Mesendoderm (in vitro differentiated cells): ENCODE measurements at regions not wholly inside any gene's neighbourhood (a gene's known extent, or its start where the extent isn't known, plus 50 kb on each side); places are given as distances from the start of the nearest gene placed in this dataset.

ENCODE experiments used
- DNase-seq: peaks from one replicate; pipeline ENCODE4 v3.0.0; 2013
- H2AK5ac ChIP-seq: 2 replicates; pipeline ENCODE4 v1.6.1; 2013; ENCODE audit warnings: low read length, inconsistent platforms
- H2BK120ac ChIP-seq: 2 replicates; pipeline ENCODE4 v1.6.1; 2013; ENCODE audit warnings: low read depth, mild to moderate bottlenecking, low read length, moderate library complexity, mixed read lengths
- H2BK15ac ChIP-seq: replicated peaks from 2 replicates; pipeline ENCODE4 v1.6.1; 2013; ENCODE audit warnings: low read depth, mild to moderate bottlenecking, moderate library complexity
- H2BK5ac ChIP-seq: 2 replicates; pipeline ENCODE4 v1.6.1; 2013; ENCODE audit warnings: low read length, inconsistent platforms
- H3K18ac ChIP-seq: 2 replicates; pipeline ENCODE4 v1.6.1; 2013; ENCODE audit warnings: mild to moderate bottlenecking, low read length, mixed read lengths
- H3K23ac ChIP-seq: one replicate; pipeline ENCODE4 v1.6.1; 2013; ENCODE audit warnings: low read length
- H3K27ac ChIP-seq: 2 replicates; pipeline ENCODE4 v1.5.1; 2013; ENCODE audit warnings: low read depth, mild to moderate bottlenecking, inconsistent platforms, low read length, moderate library complexity
- H3K27me3 ChIP-seq: 2 replicates; pipeline ENCODE4 v1.6.1; 2013; ENCODE audit warnings: low read length, control low read depth, mild to moderate bottlenecking, inconsistent platforms; ENCODE audit not compliant: insufficient read depth, poor library complexity
- H3K36me3 ChIP-seq: 2 replicates; pipeline ENCODE4 v1.6.1; 2013; ENCODE audit warnings: low read length, inconsistent platforms; ENCODE audit not compliant: control insufficient read depth, insufficient read depth
- H3K4ac ChIP-seq: one replicate; pipeline ENCODE4 v1.6.1; 2013; ENCODE audit warnings: low read depth, mild to moderate bottlenecking, low read length, moderate library complexity
- H3K4me1 ChIP-seq: 2 replicates; pipeline ENCODE4 v1.6.1; 2013; ENCODE audit warnings: low read depth, low read length, inconsistent platforms; ENCODE audit not compliant: control insufficient read depth
- H3K4me2 ChIP-seq: 2 replicates; pipeline ENCODE4 v1.6.1; 2013; ENCODE audit warnings: low read length
- H3K4me3 ChIP-seq: 2 replicates; pipeline ENCODE4 v1.5.1; 2013; ENCODE audit warnings: mild to moderate bottlenecking, low read length
- H3K56ac ChIP-seq: one replicate; pipeline ENCODE4 v1.6.1; 2013; ENCODE audit warnings: low read length
- H3K79me1 ChIP-seq: 2 replicates; pipeline ENCODE4 v1.6.1; 2013; ENCODE audit warnings: low read length, inconsistent platforms
- H3K79me2 ChIP-seq: 2 replicates; pipeline ENCODE4 v1.6.1; 2013; ENCODE audit warnings: mild to moderate bottlenecking, low read length; ENCODE audit not compliant: control insufficient read depth, insufficient read depth
- H3K9ac ChIP-seq: 2 replicates; pipeline ENCODE4 v1.6.1; 2013; ENCODE audit warnings: low read length, inconsistent platforms
- H4K5ac ChIP-seq: one replicate; pipeline ENCODE4 v1.6.1; 2013; ENCODE audit warnings: low read length
- H4K8ac ChIP-seq: one replicate; pipeline ENCODE4 v1.6.1; 2013; ENCODE audit warnings: low read depth, mild to moderate bottlenecking, control low read depth, low read length, moderate library complexity
- WGBS: extraction: QIAGEN DNeasy Blood & Tissue Kit; methylation state at CpG from one replicate; pipeline ENCODE4 v1.1.7; 2013; ENCODE audit warnings: low lambda C conversion rate, missing lambda C conversion rate; ENCODE audit not compliant: insufficient coverage; ENCODE audit errors: extremely low coverage; 5-methylcytosine and 5-hydroxymethylcytosine counted together

DNA sequence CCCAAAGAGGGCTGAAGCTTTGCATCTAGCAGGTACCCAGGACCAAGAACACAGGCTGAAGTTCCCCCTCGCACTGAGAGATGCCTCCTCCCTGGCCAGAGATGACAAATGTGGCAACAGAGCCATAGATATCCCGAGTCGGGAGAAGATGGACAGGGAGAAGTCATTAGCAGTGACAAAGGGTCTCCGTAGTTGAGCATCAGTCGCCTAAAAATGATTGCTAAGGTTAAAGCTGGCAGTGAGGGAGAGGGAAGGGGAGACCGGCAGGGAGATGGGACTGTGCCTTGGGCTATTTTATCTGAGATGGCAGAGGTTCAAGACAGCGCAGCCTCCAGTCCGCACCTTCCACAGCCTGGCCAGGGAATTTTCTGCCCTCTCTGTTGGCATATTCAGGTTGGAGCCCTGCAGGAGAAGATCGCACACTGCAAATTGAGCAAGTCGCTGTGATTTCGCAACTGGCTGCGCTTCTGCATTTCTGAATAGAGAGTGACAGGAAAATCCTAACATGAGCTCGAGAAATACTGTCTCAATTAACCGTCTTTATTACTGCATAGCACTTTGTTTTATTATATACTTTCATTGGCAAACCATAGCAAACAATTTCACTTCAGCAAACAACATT is 238.9 kb upstream of the GPR26 start:
- H4K8ac ChIP-seq: no peak overlapping the region
- no peak overlapping the region for H2BK15ac ChIP-seq
- H3K23ac ChIP-seq: no peak overlapping the region
- no peaks in the 10 kb centered on the region for H3K27me3 ChIP-seq
- no peaks in the 10 kb centered on the region for H3K79me1 ChIP-seq
- H3K18ac ChIP-seq: no peak overlapping the region
- no peak overlapping the region for H2AK5ac ChIP-seq
- no peak overlapping the region for H3K4ac ChIP-seq
- H3K79me2 ChIP-seq: no peaks in the 10 kb centered on the region
- H3K27ac ChIP-seq: no peak overlapping the region
- no peak overlapping the region for H3K9ac ChIP-seq
- no peak overlapping the region for H3K4me2 ChIP-seq
- no peaks in the 10 kb centered on the region for H3K4me1 ChIP-seq
- H2BK5ac ChIP-seq: no peak overlapping the region
- H4K5ac ChIP-seq: no peak overlapping the region
- no CpG with 5 or more reads among the region's 14 CpGs for WGBS
- no peak overlapping the region for H2BK120ac ChIP-seq
- no peak for DNase-seq
- no peaks in the 10 kb centered on the region for H3K36me3 ChIP-seq
- no peak overlapping the region for H3K56ac ChIP-seq
- H3K4me3 ChIP-seq: no peak overlapping the region

DNA sequence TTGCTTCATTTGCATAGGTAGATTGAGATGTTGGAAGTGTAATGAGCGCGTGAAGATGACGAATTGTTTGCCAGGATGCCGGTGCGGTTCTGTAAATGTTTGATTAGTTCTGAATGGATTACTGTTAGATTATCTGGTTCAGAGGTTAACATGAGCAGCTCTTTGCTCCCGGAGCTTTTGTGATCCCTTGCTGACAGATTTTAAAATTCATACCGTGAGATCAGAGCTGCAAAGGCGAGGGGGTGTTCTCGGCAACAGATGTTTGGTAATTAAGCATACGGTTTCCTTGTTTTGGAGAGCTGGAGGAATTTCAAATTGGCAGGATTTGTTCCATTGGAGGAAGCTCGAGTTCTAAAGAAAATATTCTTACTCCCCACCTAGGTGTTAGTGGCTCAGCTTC is 237.8 kb upstream of the GPR26 start:
- no peak overlapping the region for H4K8ac ChIP-seq
- no peaks in the 10 kb centered on the region for H3K79me1 ChIP-seq
- H3K9ac ChIP-seq: no peak overlapping the region
- no peaks in the 10 kb centered on the region for H3K4me1 ChIP-seq
- H3K36me3 ChIP-seq: no peaks in the 10 kb centered on the region
- no peak overlapping the region for H2BK5ac ChIP-seq
- H3K4me3 ChIP-seq: no peak overlapping the region
- no peaks in the 10 kb centered on the region for H3K27me3 ChIP-seq
- H3K56ac ChIP-seq: no peak overlapping the region
- no peak overlapping the region for H2BK15ac ChIP-seq
- H3K79me2 ChIP-seq: no peaks in the 10 kb centered on the region
- DNase-seq: no peak
- no peak overlapping the region for H3K23ac ChIP-seq
- no peak overlapping the region for H3K4ac ChIP-seq
- 100% methylated on average over 5 of the region's 11 CpGs for WGBS
- no peak overlapping the region for H3K18ac ChIP-seq
- no peak overlapping the region for H4K5ac ChIP-seq
- no peak overlapping the region for H2AK5ac ChIP-seq
- no peak overlapping the region for H2BK120ac ChIP-seq
- H3K27ac ChIP-seq: no peak overlapping the region
- no peak overlapping the region for H3K4me2 ChIP-seq

DNA sequence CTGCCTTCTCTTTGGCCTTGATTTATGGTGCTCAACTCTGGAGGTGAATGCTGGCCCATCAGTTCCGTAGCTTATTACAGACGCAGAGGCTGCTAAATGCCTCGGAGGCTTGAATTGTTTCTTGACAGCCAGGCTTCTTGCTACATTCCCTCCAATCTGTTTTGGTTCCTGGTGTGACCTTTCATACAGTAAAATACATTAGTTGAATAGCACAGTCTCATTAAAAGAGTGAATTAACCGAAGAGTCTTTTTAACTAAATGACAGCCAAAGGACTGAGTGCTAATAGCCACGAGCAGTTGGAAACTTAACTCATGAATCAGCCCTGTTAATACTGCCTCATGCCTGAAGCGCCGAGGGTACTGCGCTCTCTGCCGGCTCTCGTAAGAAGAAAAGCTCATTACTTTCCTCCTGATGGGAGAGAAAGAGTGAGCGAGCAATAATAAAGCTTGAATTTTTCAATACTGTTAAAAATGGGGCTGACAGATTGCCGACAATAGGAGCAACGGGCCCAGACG is 236.4 kb upstream of the GPR26 start:
- H2AK5ac ChIP-seq: no peak overlapping the region
- H3K9ac ChIP-seq: no peak overlapping the region
- H3K56ac ChIP-seq: no peak overlapping the region
- H3K27me3 ChIP-seq: no peaks in the 10 kb centered on the region
- no peaks in the 10 kb centered on the region for H3K36me3 ChIP-seq
- H4K8ac ChIP-seq: no peak overlapping the region
- H3K4ac ChIP-seq: no peak overlapping the region
- no peak overlapping the region for H2BK15ac ChIP-seq
- H3K4me1 ChIP-seq: no peaks in the 10 kb centered on the region
- H3K4me3 ChIP-seq: no peak overlapping the region
- no peaks in the 10 kb centered on the region for H3K79me1 ChIP-seq
- no peaks in the 10 kb centered on the region for H3K79me2 ChIP-seq
- no peak for DNase-seq
- H2BK5ac ChIP-seq: no peak overlapping the region
- H2BK120ac ChIP-seq: no peak overlapping the region
- no peak overlapping the region for H3K27ac ChIP-seq
- H4K5ac ChIP-seq: no peak overlapping the region
- no peak overlapping the region for H3K18ac ChIP-seq
- no CpG with 5 or more reads among the region's 14 CpGs for WGBS
- H3K23ac ChIP-seq: no peak overlapping the region
- no peak overlapping the region for H3K4me2 ChIP-seq

DNA sequence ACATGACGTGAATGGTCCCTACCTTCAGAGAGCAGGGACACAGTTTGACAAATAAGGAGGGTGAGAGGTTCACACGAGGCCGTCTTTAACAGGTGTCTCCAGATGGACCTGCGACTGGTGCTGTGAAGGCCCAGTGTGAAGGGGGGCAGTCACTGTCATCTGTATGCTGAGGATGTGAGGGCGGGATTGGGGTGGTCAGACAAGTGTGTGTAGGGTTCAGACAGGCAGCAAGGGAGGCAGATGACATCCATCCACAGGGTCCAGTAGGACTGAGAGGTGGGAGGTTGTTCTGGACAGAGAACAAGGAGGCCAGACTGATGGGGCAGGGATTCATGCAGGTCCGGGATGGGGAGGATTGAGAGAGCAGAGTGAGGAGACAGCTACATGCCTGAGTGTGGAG is 232.6 kb upstream of the GPR26 start:
- Histone ChIP-seq H3K4me1 (no peaks in the 10 kb centered on the region), H4K5ac (no peak overlapping the region), H3K4ac (no peak overlapping the region), H3K79me1 (no peaks in the 10 kb centered on the region), H3K27me3 (no peaks in the 10 kb centered on the region), H3K4me2 (no peak overlapping the region), H3K9ac (no peak overlapping the region), H3K79me2 (no peaks in the 10 kb centered on the region), H3K56ac (no peak overlapping the region), H2AK5ac (no peak overlapping the region), H3K23ac (no peak overlapping the region), H3K27ac (no peak overlapping the region), H3K18ac (no peak overlapping the region), H4K8ac (no peak overlapping the region), H2BK120ac (no peak overlapping the region), H2BK5ac (no peak overlapping the region), H3K4me3 (no peak overlapping the region), H2BK15ac (no peak overlapping the region), H3K36me3 (no peaks in the 10 kb centered on the region)
- WGBS: no CpG with 5 or more reads among the region's 6 CpGs
- DNase-seq: no peak

DNA sequence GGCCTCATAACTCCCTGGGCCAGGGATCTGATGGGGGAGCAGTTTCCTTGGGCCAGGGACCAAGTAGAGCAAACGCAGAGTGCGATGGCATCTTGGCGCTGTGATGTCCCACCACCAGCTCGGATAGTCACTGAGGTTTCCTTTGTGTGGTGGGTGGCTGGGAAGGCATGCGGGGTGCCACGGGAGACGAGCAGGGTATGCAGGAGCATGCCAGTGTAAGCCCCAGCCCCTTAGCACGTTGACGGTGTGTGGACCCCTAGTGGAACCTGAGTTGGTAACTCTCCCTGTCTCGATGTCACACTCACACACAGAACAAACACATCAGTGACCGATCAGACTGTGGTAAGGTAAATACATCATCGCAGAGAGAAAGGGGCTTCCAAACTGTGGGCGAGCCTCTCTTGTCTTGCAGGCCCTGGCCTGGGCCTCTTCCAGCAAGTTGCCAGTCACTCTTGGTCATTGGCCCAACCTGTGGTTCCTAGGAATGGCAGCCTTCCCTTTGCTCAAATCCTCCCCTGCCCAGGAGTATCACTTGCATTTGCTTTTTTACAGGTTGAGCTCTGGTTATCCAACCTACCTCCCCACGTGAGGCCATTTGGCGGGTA is 231.6 kb upstream of the GPR26 start:
- no peak overlapping the region for H3K4me3 ChIP-seq
- no peak overlapping the region for H3K18ac ChIP-seq
- H3K9ac ChIP-seq: no peak overlapping the region
- no peaks in the 10 kb centered on the region for H3K79me1 ChIP-seq
- H4K5ac ChIP-seq: no peak overlapping the region
- no peak overlapping the region for H2BK15ac ChIP-seq
- no peaks in the 10 kb centered on the region for H3K79me2 ChIP-seq
- H3K4me2 ChIP-seq: no peak overlapping the region
- no peak overlapping the region for H3K23ac ChIP-seq
- H3K56ac ChIP-seq: no peak overlapping the region
- no peak overlapping the region for H2BK120ac ChIP-seq
- H4K8ac ChIP-seq: no peak overlapping the region
- DNase-seq: no peak
- H3K4ac ChIP-seq: no peak overlapping the region
- H3K27ac ChIP-seq: no peak overlapping the region
- WGBS: no CpG with 5 or more reads among the region's 15 CpGs
- H2AK5ac ChIP-seq: no peak overlapping the region
- no peak overlapping the region for H2BK5ac ChIP-seq
- H3K27me3 ChIP-seq: no peaks in the 10 kb centered on the region
- no peaks in the 10 kb centered on the region for H3K4me1 ChIP-seq
- H3K36me3 ChIP-seq: no peaks in the 10 kb centered on the region

DNA sequence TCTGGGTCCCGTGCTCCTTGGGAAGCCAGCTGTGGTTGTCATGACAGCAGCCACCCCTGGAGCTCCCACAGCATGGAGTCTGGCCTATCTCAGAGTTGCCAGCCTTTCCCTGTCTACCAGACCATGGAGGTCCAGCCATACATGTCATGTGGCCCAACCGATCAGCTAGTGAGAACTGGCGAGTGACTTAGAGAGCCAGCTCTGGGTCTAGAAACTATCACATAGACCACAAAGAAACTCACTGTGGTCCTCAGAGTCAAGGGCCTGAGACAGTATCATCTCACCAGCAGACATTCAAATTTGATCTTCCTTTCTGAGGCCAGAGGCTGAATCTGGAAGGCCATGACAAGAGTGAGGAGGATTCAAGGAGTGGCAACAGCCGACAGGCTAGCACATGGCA is 223.3 kb upstream of the GPR26 start:
- H3K18ac ChIP-seq: no peak overlapping the region
- H2BK120ac ChIP-seq: no peak overlapping the region
- no peak overlapping the region for H2BK15ac ChIP-seq
- H3K9ac ChIP-seq: no peak overlapping the region
- no peak overlapping the region for H2BK5ac ChIP-seq
- no peak overlapping the region for H3K23ac ChIP-seq
- no peaks in the 10 kb centered on the region for H3K36me3 ChIP-seq
- H2AK5ac ChIP-seq: no peak overlapping the region
- no peaks in the 10 kb centered on the region for H3K27me3 ChIP-seq
- DNase-seq: no peak
- no peak overlapping the region for H4K5ac ChIP-seq
- no CpG with 5 or more reads among the region's 4 CpGs for WGBS
- H3K4me1 ChIP-seq: no peaks in the 10 kb centered on the region
- no peaks in the 10 kb centered on the region for H3K79me1 ChIP-seq
- no peak overlapping the region for H4K8ac ChIP-seq
- H3K79me2 ChIP-seq: no peaks in the 10 kb centered on the region
- no peak overlapping the region for H3K4me2 ChIP-seq
- no peak overlapping the region for H3K27ac ChIP-seq
- H3K56ac ChIP-seq: no peak overlapping the region
- no peak overlapping the region for H3K4ac ChIP-seq
- no peak overlapping the region for H3K4me3 ChIP-seq
